ENCODE measurements at regions not wholly inside any gene's neighbourhood (a gene's known extent, or its start where the extent isn't known, plus 50 kb on each side); places are given as distances from the start of the nearest gene placed in this dataset.
A peak's percentile ranks its signal among the peaks of the same experiment; 100 is the strongest.

GRCh38 chr1:47687631-47688460 is 250.0 kb downstream of the FOXD2 start:
- DNase-seq: peak; percentile 38
- TF ChIP-seq, protein P1, sequence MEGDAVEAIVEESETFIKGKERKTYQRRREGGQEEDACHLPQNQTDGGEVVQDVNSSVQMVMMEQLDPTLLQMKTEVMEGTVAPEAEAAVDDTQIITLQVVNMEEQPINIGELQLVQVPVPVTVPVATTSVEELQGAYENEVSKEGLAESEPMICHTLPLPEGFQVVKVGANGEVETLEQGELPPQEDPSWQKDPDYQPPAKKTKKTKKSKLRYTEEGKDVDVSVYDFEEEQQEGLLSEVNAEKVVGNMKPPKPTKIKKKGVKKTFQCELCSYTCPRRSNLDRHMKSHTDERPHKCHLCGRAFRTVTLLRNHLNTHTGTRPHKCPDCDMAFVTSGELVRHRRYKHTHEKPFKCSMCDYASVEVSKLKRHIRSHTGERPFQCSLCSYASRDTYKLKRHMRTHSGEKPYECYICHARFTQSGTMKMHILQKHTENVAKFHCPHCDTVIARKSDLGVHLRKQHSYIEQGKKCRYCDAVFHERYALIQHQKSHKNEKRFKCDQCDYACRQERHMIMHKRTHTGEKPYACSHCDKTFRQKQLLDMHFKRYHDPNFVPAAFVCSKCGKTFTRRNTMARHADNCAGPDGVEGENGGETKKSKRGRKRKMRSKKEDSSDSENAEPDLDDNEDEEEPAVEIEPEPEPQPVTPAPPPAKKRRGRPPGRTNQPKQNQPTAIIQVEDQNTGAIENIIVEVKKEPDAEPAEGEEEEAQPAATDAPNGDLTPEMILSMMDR (IDR thresholded peaks at IDR 0.05 in 8 of 11, conservative IDR thresholded peaks at IDR 0.05 in 3 of 11): no peak
- no peak for TF ChIP-seq POLR2A (IDR thresholded peaks at IDR 0.05)
- no peak for TF ChIP-seq POLR2AphosphoS5 (IDR thresholded peaks at IDR 0.05)
- no peak overlapping the region for H3K4me3 ChIP-seq
- H3K4me1 ChIP-seq: no peaks in the 10 kb centered on the region
- no peaks in the 10 kb centered on the region for H3K36me3 ChIP-seq
- 41 to 51% (median 49%) methylated on average over 20 to 24 of the region's 24 CpGs for WGBS, 5 donors
- H3K27me3 ChIP-seq (replicated peaks in 1 of 7): peaks cover 0 to 34% (median 6%) of the 10 kb centered on the region in 7 donors
- intact Hi-C loops (cut with DNase I; ENCODE audit: low total_unique reads): no loop called here
- H3K9me3 ChIP-seq: no peaks in the 10 kb centered on the region
- no peak overlapping the region for H3K27ac ChIP-seq

DNA sequence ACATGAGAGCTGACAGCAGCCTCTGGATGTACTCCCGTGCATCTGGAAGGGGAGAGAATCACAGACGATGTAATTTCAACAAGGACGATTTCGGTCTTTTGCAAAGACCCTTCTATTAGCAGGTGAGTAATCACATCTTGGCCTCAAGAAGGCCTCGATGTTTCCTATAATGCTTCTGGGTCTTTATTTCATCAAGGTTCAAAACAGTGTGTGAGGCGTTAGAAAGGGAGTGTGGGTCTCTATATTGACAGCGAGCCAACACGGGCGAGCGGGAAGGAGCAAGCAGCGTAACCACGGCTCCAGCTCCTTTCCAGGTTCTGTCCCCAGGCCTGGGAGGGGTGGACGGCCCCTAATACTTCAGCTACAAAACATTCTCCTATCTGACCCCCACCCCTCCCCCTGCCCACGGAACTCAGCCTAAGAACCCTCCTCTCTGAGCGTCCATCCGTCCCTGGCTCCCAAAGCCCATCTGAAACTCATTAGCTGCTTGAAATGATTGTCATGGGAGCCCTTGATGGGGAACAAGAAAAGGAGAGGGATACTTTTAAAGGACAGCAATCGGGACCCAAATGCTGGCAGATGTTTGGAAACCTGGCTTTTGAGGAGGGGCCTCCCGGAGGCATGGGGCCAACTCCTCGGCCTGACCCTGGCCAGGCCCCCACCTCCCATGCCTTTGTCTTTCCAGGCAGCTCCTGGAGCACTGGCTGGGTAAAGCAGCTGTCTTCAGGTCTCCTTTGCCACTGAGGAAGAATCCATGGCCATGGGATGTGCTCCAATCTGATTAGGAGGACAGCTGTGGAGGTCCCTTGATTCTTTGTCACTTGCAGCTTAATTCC is 250.8 kb downstream of the FOXD2 start:
- no peaks in the 10 kb centered on the region for H3K4me1 ChIP-seq
- H3K27me3 ChIP-seq (replicated peaks in 1 of 7): peaks cover 0 to 40% (median 6%) of the 10 kb centered on the region in 7 donors
- no peaks in the 10 kb centered on the region for H3K9me3 ChIP-seq
- H3K4me3 ChIP-seq: no peak overlapping the region
- H3K36me3 ChIP-seq: no peaks in the 10 kb centered on the region
- intact Hi-C loops (cut with DNase I; ENCODE audit: low total_unique reads): no loop called here
- peak; percentile 31 for DNase-seq
- H3K27ac ChIP-seq: no peak overlapping the region
- WGBS, 5 donors: 79 to 91% (median 85%) methylated on average over 15 to 19 of the region's 19 CpGs
- TF ChIP-seq POLR2A (IDR thresholded peaks at IDR 0.05) (no peak), POLR2AphosphoS5 (IDR thresholded peaks at IDR 0.05) (no peak)
- TF ChIP-seq, protein P1 (IDR thresholded peaks at IDR 0.05 in 8 of 11, conservative IDR thresholded peaks at IDR 0.05 in 3 of 11): no peak

GRCh38 chr1:47689894-47690293 is 252.1 kb downstream of the FOXD2 start:
- Histone ChIP-seq H3K4me1 (no peaks in the 10 kb centered on the region), H3K36me3 (no peaks in the 10 kb centered on the region), H3K27ac (no peak overlapping the region), H3K9me3 (no peaks in the 10 kb centered on the region), H3K27me3 (replicated peaks in 1 of 7) (peaks cover 0 to 44% (median 6%) of the 10 kb centered on the region in 7 donors), H3K4me3 (no peak overlapping the region)
- DNase-seq: peak; percentile 59
- intact Hi-C loops (cut with DNase I; ENCODE audit: low total_unique reads): no loop called here
- 87 to 93% (median 89%) methylated on average over 11 of the region's 11 CpGs for WGBS, 5 donors
- TF ChIP-seq POLR2A (IDR thresholded peaks at IDR 0.05) (no peak), POLR2AphosphoS5 (IDR thresholded peaks at IDR 0.05) (no peak)
- TF ChIP-seq, protein P1 (IDR thresholded peaks at IDR 0.05 in 8 of 11, conservative IDR thresholded peaks at IDR 0.05 in 3 of 11): no peak
